ENCODE measurements at regions not wholly inside any gene's neighbourhood (a gene's known extent, or its start where the extent isn't known, plus 50 kb on each side); places are given as distances from the start of the nearest gene placed in this dataset.

- no peak for DNase-seq
- Histone ChIP-seq H3K36me3 (ENCODE audit: low read depth, missing control alignments) (no peaks in the 10 kb centered on the region), H3K27ac (no peak overlapping the region), H3K9me3 (no peaks in the 10 kb centered on the region), H3K4me3 (no peak overlapping the region), H3K27me3 (no peaks in the 10 kb centered on the region), H3K4me1 (no peaks in the 10 kb centered on the region)
- TF ChIP-seq POLR2A (IDR thresholded peaks at IDR 0.05) (no peak), CTCF (IDR thresholded peaks at IDR 0.05) (no peak)
- 86 to 93% methylated on average over 4 of the region's 4 CpGs for WGBS, 2 donors
- intact Hi-C loops (cut with DNase I; ENCODE audit: low total_unique reads): no loop called here
These were observed 1237.9 kb downstream of the FAM181B start for GRCh38 chr11:81495699-81496292.

- no peaks in the 10 kb centered on the region for H3K36me3 ChIP-seq (ENCODE audit: low read depth, missing control alignments)
- no peaks in the 10 kb centered on the region for H3K4me1 ChIP-seq
- H3K27me3 ChIP-seq: no peaks in the 10 kb centered on the region
- no peak overlapping the region for H3K4me3 ChIP-seq
- no peaks in the 10 kb centered on the region for H3K9me3 ChIP-seq
- no peak overlapping the region for H3K27ac ChIP-seq
- TF ChIP-seq CTCF (IDR thresholded peaks at IDR 0.05) (no peak), POLR2A (IDR thresholded peaks at IDR 0.05) (no peak)
- intact Hi-C loops (cut with DNase I; ENCODE audit: low total_unique reads): no loop called here
- no peak for DNase-seq
These were observed 1239.2 kb downstream of the FAM181B start for GRCh38 chr11:81494431-81494830.

- H3K4me1 ChIP-seq: no peaks in the 10 kb centered on the region
- intact Hi-C loops (cut with DNase I; ENCODE audit: low total_unique reads): no loop called here
- no peaks in the 10 kb centered on the region for H3K27me3 ChIP-seq
- TF ChIP-seq POLR2A (IDR thresholded peaks at IDR 0.05): no peak
- TF ChIP-seq CTCF (IDR thresholded peaks at IDR 0.05): no peak
- no peak for DNase-seq
- no peak overlapping the region for H3K4me3 ChIP-seq
- no peaks in the 10 kb centered on the region for H3K9me3 ChIP-seq
- 71 to 81% methylated on average over 1 of the region's 1 CpG for WGBS, 2 donors
- H3K36me3 ChIP-seq (ENCODE audit: low read depth, missing control alignments): no peaks in the 10 kb centered on the region
- no peak overlapping the region for H3K27ac ChIP-seq
These were observed 1240.7 kb downstream of the FAM181B start for GRCh38 chr11:81492923-81493445.

GRCh38 chr11:81487109-81487508 lies 1246.6 kb downstream of the FAM181B start:
- Histone ChIP-seq H3K9me3 (no peaks in the 10 kb centered on the region), H3K4me1 (no peaks in the 10 kb centered on the region), H3K36me3 (ENCODE audit: low read depth, missing control alignments) (no peaks in the 10 kb centered on the region), H3K27me3 (no peaks in the 10 kb centered on the region), H3K27ac (no peak overlapping the region), H3K4me3 (no peak overlapping the region)
- DNase-seq: no peak
- WGBS, 2 donors: 64 to 86% methylated on average over 1 of the region's 1 CpG
- TF ChIP-seq POLR2A (IDR thresholded peaks at IDR 0.05) (no peak), CTCF (IDR thresholded peaks at IDR 0.05) (no peak)
- intact Hi-C loops (cut with DNase I; ENCODE audit: low total_unique reads): no loop called here

- H3K36me3 ChIP-seq (ENCODE audit: low read depth, missing control alignments): no peaks in the 10 kb centered on the region
- no peaks in the 10 kb centered on the region for H3K4me1 ChIP-seq
- no peak overlapping the region for H3K27ac ChIP-seq
- intact Hi-C loops (cut with DNase I; ENCODE audit: low total_unique reads): no loop called here
- H3K9me3 ChIP-seq: no peaks in the 10 kb centered on the region
- no peaks in the 10 kb centered on the region for H3K27me3 ChIP-seq
- H3K4me3 ChIP-seq: no peak overlapping the region
- no peak for TF ChIP-seq CTCF (IDR thresholded peaks at IDR 0.05)
- TF ChIP-seq POLR2A (IDR thresholded peaks at IDR 0.05): no peak
- no peak for DNase-seq
These were observed 1249.5 kb downstream of the FAM181B start for GRCh38 chr11:81484196-81484595.
